Astrocyte (in vitro differentiated cells and primary cell): ENCODE measurements at regions not wholly inside any gene's neighbourhood (a gene's known extent, or its start where the extent isn't known, plus 50 kb on each side); places are given as distances from the start of the nearest gene placed in this dataset.

Source experiments
- EZH2 ChIP-seq: IDR thresholded peaks from 2 replicates; pipeline ENCODE4 v1.6.1; 2012; ENCODE audit warnings: mild to moderate bottlenecking, low read length, inconsistent platforms; ENCODE audit not compliant: insufficient read depth
- TF ChIP-seq, protein P1 (sequence below): IDR thresholded peaks from 2 replicates; pipeline ENCODE4 v1.5.1; 2011; ENCODE audit warnings: low read depth, mild to moderate bottlenecking, inconsistent platforms, low read length, moderate library complexity; ENCODE audit not compliant: insufficient read depth

DNA sequence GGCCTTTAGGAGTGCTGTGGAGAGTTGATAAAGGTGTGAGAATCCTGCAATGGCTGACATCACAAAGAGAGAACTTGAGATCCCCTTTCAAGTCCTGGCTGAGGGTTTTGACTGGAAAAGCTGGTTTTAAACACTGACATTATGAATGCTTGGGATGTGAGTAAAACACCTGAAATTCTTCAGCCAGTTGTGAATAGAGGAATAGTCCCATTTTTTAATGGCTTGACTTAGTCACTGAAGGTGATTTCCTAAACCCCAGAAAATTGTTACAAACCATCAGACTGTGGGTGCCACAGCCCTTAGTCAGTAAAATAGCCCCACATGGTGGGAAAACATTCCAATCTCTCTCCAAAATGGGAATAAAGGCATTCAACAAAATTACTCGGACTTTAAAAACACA is 107.7 kb upstream of the LMO4 start:
- TF ChIP-seq, protein P1, sequence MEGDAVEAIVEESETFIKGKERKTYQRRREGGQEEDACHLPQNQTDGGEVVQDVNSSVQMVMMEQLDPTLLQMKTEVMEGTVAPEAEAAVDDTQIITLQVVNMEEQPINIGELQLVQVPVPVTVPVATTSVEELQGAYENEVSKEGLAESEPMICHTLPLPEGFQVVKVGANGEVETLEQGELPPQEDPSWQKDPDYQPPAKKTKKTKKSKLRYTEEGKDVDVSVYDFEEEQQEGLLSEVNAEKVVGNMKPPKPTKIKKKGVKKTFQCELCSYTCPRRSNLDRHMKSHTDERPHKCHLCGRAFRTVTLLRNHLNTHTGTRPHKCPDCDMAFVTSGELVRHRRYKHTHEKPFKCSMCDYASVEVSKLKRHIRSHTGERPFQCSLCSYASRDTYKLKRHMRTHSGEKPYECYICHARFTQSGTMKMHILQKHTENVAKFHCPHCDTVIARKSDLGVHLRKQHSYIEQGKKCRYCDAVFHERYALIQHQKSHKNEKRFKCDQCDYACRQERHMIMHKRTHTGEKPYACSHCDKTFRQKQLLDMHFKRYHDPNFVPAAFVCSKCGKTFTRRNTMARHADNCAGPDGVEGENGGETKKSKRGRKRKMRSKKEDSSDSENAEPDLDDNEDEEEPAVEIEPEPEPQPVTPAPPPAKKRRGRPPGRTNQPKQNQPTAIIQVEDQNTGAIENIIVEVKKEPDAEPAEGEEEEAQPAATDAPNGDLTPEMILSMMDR: no peak
- TF ChIP-seq EZH2: no peak
